B cell (primary cell): ENCODE measurements at regions not wholly inside any gene's neighbourhood (a gene's known extent, or its start where the extent isn't known, plus 50 kb on each side); places are given as distances from the start of the nearest gene placed in this dataset.

Experiments
- CTCF ChIP-seq: fragments of 200-600 bp; IDR thresholded peaks from one replicate; pipeline ENCODE4 v1.8.0; 2022; ENCODE audit warnings: antibody characterized with exemption, mild to moderate bottlenecking
- EZH2 ChIP-seq: IDR thresholded peaks from 2 replicates; pipeline ENCODE4 v1.6.1; 2012; ENCODE audit warnings: borderline replicate concordance, low read depth, mild to moderate bottlenecking, moderate library complexity, low read length; ENCODE audit not compliant: insufficient read depth, poor library complexity, severe bottlenecking

- TF ChIP-seq CTCF: no peak
- TF ChIP-seq EZH2: no peak
Observed at GRCh38 chr1:223000632-223001031, 142.4 kb downstream of the TLR5 start.
